ENCODE measurements at regions not wholly inside any gene's neighbourhood (a gene's known extent, or its start where the extent isn't known, plus 50 kb on each side); places are given as distances from the start of the nearest gene placed in this dataset.

DNA sequence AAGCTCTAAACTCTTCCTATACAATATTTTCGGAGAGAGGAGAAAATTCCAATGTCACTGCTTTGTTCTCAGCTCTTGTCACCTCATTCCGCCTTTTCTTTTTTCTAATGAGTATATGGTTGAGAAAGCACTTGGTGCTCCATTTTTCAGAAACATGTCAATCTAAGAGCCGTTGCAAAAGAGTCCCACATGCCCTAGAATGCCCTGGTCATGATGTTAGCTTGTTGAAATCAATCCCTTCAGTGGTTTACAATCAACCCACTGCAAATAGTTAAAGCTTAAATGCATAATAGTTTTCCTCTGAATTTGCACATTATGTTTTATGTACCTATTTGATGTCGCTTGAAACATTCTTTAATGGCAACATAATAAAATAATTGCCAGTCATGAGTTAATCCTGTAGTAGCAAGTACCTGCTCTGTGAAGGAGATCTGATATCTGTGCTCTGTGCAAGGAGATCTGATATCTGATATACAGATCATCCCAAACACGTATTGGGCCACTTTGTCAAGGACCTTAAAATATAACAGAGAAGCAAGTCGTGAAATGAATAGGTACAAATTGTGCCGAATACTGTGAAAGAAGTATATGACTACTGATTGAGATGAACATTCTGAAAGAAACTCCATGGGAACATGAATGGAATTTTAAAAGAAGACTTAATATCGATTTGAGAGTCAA lies 1633.5 kb downstream of the SUCLG1 start:
- TF ChIP-seq, protein P1, sequence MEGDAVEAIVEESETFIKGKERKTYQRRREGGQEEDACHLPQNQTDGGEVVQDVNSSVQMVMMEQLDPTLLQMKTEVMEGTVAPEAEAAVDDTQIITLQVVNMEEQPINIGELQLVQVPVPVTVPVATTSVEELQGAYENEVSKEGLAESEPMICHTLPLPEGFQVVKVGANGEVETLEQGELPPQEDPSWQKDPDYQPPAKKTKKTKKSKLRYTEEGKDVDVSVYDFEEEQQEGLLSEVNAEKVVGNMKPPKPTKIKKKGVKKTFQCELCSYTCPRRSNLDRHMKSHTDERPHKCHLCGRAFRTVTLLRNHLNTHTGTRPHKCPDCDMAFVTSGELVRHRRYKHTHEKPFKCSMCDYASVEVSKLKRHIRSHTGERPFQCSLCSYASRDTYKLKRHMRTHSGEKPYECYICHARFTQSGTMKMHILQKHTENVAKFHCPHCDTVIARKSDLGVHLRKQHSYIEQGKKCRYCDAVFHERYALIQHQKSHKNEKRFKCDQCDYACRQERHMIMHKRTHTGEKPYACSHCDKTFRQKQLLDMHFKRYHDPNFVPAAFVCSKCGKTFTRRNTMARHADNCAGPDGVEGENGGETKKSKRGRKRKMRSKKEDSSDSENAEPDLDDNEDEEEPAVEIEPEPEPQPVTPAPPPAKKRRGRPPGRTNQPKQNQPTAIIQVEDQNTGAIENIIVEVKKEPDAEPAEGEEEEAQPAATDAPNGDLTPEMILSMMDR (IDR thresholded peaks at IDR 0.05; ENCODE audit: borderline replicate concordance, extremely low read depth, low read length, poor library complexity, severe bottlenecking): no peak
- no peak for TF ChIP-seq EZH2 (IDR thresholded peaks at IDR 0.05; ENCODE audit: borderline replicate concordance, low read depth, low read length, severe bottlenecking)
